Epithelial cell of proximal tubule (primary cell): ENCODE measurements at regions not wholly inside any gene's neighbourhood (a gene's known extent, or its start where the extent isn't known, plus 50 kb on each side); places are given as distances from the start of the nearest gene placed in this dataset.

Experiments
- DNase-seq: peaks from one replicate; pipeline ENCODE4 v3.0.0-alpha.2; 2011; ENCODE audit warnings: low read depth
- H3K4me3 ChIP-seq: 2 replicates; pipeline ENCODE4 v1.5.1; 2011; ENCODE audit warnings: low read depth, mild to moderate bottlenecking, low read length
- CTCF ChIP-seq: conservative IDR thresholded peaks from 2 replicates; pipeline ENCODE4 v1.5.1; 2012; ENCODE audit warnings: low read depth, mild to moderate bottlenecking, low read length

DNA sequence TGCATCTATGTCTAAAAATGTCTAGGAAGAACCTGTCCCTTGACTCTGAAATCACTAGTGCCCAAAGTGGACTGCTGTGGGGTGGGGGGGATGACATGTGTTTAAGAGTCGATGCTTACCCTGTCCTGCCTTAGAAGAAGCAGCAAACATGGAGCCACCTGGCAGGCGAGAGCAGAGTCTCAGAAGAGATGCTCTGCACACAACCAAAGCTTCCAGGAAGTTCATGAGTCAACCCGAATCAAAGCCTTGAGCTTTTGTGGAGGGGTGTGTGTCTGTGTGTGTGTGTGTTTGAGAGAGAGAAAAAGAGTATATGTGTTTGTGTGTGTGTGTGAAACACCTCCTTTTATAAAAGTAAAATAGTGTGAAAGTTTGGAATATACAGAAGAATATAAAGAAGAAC lies 269.9 kb downstream of the ALDH8A1 start:
- DNase-seq: no peak
- no peak for TF ChIP-seq CTCF
- no peak overlapping the region for H3K4me3 ChIP-seq

DNA sequence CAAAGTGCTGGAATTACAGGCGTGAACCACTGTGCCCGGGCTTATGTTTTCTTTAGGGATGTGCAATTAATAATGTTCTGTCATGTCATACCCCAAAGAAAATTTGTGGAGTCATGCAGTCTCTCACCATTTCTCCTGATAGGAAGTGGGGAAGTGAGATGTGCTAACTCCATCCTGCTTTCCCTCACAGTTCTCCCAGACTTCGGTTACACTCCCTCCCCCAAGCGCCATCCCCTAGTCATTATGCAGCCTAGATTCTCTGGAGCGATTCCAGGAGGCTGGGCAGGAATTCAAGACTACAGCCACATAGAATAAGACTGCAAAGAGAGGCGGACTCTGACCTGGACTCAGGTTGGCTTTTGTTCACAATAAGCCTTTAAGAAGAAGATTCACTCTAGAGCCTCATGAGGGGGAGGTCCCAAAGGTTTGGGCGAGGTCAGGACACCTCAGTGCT lies 271.4 kb downstream of the ALDH8A1 start:
- no peak for DNase-seq
- no peak overlapping the region for H3K4me3 ChIP-seq
- TF ChIP-seq CTCF: no peak

DNA sequence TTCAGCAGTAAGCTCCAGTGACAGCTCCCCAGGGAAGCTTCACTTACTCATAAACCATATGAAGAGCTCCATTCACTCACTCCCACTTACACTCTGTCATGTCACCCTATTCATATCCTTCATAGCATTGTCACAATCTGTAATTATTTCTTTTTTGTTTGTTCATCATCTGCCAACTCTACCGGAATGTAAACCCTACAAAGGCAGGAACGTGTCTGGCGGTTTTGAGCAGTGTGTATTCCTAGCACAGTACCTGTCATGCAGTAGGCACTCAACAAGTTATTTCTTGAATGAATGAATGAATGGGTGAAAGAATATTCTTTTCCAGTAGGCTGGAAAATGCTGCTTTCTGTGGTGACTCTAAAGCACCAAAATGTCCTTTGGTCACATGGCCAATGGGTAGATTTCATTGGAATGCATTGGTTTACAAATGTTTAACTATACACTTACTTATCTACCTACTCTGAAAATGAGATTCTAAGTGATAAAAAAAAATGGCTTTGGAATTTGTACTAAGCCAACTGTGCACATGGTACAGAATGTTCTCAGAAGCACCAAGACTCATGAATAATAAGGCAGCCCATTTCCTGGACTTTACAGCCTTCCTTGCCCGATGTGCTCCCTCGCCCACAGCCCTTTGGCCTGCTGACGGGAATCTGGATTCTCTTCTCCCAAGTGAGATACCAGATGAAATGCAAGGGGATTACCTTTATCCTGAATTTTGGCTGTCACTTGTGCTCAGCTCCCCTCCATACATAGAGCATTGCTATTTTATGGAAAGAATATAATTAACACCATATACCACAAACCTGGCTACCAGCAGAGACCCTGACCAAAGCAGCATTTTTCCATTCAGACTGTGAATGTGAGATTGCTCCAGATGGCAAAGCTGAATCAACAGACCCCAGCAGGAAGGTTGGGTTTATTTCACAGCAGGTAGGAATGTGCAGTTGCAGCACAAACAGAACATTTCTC lies 273.3 kb downstream of the ALDH8A1 start:
- TF ChIP-seq CTCF: peak; percentile 37
- H3K4me3 ChIP-seq: no peak overlapping the region
- DNase-seq: peak; percentile 98

DNA sequence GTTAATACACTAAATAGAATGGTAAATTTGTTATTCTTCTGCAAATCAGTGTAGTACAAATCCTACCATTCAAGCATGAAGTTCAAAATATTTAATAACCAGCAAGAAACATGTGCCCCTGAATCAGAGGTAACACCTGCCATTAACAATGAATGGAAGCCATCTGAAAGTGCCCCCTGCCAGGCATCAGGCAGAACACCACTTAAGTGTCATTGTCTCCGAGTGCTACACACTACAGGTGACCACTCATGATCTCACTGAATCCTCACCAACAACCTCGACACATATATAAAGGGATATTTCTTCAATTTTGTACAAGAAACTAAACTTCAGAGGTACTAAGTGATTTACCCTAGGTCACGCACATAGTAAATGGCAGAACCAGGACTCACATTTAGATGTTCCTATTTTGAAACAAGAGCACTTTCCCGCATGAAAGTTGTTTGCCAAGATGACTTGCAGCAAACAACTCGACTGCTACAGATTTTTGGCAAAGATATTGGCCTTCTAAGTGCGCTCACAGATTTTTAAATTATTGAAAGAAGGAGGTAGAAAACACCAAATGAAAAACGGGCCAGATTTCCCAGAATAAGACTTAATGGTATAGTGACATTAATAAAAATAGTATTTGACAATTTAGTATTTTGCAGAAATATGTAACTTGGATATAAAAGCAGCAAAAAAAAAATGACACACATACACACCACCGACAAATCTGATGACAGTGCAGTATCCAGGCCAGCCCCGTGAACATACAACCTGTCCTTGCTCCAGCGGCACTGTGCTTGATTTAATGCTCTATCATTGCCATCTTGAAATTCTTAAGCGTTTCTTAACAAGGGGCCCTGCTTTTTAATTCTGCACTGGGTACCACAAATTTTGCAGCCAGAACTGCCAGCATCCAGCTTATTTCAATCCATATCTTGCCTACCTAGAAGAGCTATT lies 274.5 kb downstream of the ALDH8A1 start:
- no peak for TF ChIP-seq CTCF
- no peak for DNase-seq
- no peak overlapping the region for H3K4me3 ChIP-seq

DNA sequence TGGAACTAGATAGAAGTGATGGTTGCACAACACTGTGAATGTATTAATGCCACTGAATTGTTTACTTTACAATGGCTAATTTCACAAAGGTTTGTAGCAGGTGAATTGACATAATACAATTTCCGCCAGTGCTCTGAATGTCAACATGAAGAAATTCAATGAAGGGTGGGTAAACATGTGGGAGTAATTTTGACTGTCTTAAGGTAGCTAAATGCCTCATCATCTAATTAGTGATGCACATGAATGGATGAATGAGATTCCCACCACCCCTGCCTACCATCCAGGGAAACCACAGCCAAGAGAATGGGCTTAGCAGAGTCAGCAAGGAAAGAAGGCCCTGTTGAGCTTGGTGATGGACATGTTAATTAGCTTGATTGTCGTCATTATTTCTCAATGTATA lies 275.3 kb downstream of the ALDH8A1 start:
- TF ChIP-seq CTCF: no peak
- no peak overlapping the region for H3K4me3 ChIP-seq
- DNase-seq: peak; percentile 76

DNA sequence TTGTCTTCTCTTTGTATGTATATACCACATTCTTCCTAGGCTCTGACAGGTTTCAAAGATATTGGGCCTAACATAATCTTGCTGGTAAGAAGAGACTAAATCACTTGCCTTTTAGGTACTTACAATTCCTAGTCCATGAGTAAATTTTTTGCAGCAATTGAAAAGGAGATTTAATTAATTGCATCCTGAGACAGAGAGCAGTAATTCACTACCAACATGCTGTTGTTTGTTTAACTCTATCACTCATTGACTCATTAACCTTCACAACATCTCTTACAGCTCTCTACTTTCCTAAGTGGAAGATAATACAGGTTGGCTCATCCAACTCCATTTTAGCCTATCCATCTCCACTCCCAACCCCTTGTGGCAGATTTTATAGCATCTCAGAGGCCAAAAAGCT lies 280.4 kb downstream of the ALDH8A1 start:
- DNase-seq: no peak
- H3K4me3 ChIP-seq: no peak overlapping the region
- no peak for TF ChIP-seq CTCF
